ENCODE measurements at regions not wholly inside any gene's neighbourhood (a gene's known extent, or its start where the extent isn't known, plus 50 kb on each side); places are given as distances from the start of the nearest gene placed in this dataset.
"Not testable (repeated sequence)": the region's sequence is repeated elsewhere in the genome, so short reads cannot be mapped to it uniquely, and the experiment has no call there.

DNA sequence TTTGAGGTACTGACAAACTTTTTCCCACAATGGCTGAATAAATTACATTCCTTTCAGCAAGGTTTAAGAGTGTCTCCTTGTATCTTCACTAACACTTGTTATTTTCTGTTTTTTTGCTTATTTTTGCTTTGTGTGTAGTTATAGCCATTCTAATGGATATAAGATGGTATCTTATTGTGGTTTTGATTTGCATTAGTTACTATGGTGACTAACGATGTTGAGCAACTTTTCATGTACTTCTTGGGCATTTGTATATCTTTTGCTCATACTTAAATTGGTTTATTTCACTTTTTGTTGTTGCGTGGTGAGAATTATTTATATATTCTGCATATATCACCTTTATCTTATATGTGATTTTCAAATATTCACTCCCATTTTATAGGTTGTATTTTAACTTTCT, 79.9 kb upstream of the FSIP2 start:
- DNase-seq = no peak

DNA sequence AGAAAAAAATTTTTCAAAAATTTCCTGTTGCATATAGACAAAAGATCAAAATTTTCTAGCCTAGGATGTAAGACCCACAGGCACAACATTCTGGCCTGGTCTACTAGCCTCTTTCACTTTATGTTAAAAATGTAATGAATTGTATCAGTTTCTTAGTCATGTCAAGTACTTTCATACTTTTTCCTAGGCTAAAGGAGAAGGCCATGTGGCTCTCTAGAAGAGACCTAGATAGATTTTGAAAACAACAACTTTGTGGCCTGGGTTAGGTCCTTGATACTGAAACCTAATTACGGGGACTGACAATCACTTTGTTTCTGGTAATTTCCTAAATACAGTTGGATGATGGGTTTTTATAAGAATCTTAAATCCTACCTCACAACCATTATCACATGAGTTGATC, 74.8 kb upstream of the FSIP2 start:
- DNase-seq = no peak

DNA sequence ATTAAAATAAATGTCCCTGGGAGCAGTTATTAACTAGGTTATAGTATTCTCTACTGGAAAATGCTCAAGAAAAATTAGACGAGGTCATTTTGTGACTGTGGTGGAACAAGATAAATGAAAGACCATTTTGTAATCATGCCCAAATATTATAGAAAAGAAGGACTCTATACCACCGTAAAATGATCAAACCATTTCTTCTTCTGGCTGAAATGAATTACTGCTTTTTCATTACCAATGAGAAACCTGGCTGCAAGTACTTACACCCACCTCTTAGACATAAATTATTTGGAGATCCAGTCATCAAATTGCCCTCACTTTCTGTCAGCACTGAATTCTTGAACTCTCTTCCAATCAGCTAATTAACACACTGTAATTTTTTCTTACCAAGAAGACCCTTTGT, 74.2 kb upstream of the FSIP2 start:
- DNase-seq = no peak

DNA sequence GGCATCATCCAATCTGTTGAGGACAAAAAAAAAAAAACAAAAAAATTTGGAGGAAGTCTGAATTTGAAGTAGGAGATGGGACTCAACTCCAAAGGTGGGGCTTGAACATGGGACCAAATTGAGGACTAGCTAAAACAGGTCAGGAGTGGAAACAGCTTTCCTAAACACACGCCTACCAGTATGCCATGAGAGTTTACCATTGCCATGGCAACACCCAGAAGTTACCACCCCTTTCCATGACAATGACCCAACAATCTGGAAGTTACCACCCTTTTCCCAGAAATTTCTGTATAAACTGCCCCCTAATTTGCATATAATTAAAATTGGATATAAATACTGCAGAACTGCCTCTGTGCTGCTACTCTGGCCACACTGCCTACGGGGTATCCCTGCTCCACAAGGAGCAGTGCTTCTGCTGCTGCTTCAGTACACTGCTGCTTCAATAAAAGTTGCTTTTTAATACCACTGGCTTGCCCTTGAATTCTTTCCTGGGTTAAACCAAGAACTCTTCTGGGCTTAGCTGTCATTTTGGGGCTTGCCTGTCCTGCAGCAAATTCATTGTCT, 73.3 kb upstream of the FSIP2 start:
- no peak for DNase-seq

DNA sequence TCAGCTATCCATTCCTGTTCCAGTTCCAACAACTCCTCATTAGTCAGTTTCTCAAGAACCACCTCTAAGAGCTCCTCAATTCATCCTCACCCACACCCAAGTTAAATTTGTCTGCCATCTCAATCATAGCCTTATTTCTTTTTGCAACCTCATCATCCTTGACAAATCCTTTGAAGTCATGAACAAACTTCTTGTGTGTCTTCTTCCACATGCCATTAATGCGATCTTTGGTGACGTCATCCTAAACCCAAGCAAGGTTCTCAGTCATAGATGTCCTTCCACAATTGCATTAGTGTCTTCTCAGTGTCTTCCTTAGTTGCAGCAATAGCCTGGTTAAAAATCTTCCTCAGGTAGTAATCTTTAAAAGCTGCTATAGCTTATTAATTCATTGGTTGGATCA, 71.2 kb upstream of the FSIP2 start:
- no peak for DNase-seq

DNA sequence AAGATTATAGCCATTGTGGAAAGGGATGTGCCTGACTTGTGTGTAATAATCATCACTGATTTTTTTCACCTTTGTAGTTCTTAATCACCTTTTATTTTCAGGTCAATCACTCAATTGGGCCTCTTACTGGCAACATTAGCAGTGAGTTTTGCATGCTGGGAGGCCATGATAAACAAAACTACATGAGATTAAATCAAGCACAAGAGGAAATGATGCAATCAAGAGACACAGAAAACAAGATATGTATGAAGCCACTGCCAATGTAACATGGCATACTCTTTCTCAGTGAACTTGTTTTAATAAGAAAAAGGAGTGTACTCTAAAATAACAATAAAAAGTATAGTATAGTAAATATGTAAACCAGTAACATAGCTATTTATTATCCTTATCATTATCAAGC, 69.9 kb upstream of the FSIP2 start:
- DNase-seq = no peak

DNA sequence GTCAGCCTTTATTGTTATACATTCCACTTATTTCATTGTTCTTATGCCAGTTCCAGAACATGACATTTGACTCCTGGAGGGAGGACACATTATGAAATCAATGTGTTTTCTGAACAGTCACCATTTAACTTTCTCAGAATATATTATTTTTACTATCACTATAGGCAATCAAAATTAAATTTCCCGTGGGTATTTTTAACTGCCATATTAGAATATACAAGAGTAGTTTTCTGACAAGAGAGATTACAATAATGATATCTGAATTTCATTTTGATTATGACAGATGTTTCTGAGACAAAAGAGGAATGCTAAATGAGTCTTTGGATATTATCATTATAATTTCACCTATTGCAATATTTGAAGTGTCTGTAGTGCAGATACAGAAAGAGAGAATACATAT, 64.4 kb upstream of the FSIP2 start:
- no peak for DNase-seq

DNA sequence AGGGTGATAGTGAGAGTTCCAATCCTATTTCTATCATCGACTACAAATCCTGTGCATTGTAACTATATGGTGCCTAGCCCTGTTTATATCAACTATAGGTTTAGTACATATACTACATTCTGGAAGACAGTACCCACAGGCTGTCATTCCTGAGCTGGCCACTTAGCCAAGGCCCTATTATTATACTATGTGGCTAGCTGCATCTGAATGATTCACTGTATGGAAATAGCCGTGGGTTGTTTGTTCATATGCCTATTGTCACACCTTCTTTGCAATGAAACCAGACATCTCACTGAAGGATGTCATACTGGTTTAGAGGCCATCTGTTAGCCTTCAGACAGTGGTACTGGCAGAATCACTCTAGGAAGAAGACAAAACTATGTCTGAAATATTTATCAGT, 62.3 kb upstream of the FSIP2 start:
- DNase-seq = no peak

DNA sequence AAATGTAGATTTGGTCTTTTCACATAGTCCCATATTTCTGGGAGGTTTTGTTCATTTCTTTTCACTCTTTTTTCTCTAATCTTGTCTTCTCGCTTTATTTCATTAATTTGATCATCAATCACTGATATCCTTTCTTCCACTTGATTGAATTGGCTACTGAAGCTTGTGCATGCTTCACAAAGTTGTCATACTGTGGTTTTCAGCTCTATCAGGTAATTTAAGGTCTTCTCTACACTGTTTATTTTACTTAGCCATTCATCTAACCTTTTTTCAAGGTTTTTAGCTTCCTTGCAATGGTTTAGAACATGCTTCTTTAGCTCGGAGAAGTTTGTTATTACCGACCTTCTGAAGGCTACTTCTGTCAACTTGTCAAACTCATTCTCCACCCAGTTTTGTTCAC, 51.6 kb upstream of the FSIP2 start:
- DNase-seq = not testable (repeated sequence)

DNA sequence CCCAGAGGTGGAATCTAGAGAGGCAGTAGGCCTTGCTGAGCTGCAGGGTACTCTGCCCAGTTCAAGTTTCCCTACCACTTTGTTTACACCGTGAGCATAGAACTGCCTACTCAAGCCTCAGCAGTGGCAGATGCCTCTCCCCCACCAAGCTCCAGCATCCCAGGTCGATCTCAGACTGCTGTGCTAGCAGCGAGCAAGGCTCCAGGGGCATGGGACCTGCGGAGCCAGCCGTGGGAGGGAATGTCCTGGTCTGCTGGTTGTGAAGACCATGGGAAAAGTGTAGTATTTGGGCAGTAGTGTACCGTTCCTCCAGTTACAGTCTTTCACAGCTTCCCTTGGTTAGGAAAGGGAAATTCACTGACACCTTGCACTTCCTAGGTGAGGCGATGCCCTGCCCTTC, 50.6 kb upstream of the FSIP2 start:
- DNase-seq = no peak
